K562 (cell line): ENCODE measurements at regions not wholly inside any gene's neighbourhood (a gene's known extent, or its start where the extent isn't known, plus 50 kb on each side); places are given as distances from the start of the nearest gene placed in this dataset.

Experiments used
- ATAC-seq: fragments of 200-7000 bp; cut with Tn5 transposase; 3 replicates; pipeline ENCODE4 v1.9.1; 2020; ENCODE audit warnings: moderate library complexity
- BruUV-seq: library from RNA; stranded (reverse); fragments of 400-500 nt; replicated peaks from 2 replicates; lab custom pipeline; 2021; lab: Mats Ljungman, UMichigan
- CTCF ChIA-PET: fragments of 300-600 bp; formaldehyde crosslinking; extraction: SDS; loops from one replicate; lab custom pipeline; 2021; ENCODE audit warnings: low intra/inter-chr PET ratio; lab: Yijun Ruan, JAX
- POLR2A ChIA-PET: fragments of 300-600, 350-650 bp; sonication (Branson Sonifier 250); formaldehyde crosslinking; extraction: SDS; loops from one replicate; lab custom pipeline; 2021; ENCODE audit warnings: antibody characterized with exemption, inconsistent platforms; lab: Yijun Ruan, JAX
- DNase-seq, 4 experiments: peaks; one replicate each; pipeline versions ENCODE4 v3.0.0 to v3.0.0-alpha.2; 2011 to 2018; ENCODE audit warnings: low spot score in 3 of 4, mixed read lengths in 3 of 4; ENCODE audit errors: extremely low read depth in 1 of 4
- FAIRE-seq: peaks from 2 replicates; lab custom pipeline; 2011; peaks lifted over from hg19 to GRCh38; lab: Jason Lieb, UNC
- H2AFZ ChIP-seq: 2 replicates; pipeline ENCODE4 v1.6.0; 2011; ENCODE audit warnings: low read depth, low read length, control low read depth, inconsistent platforms
- H3K27ac ChIP-seq: fragments of 200-600 bp; 3 replicates; pipeline ENCODE4 v1.8.0; 2011; ENCODE audit warnings: low read depth, mild to moderate bottlenecking, control low read depth, inconsistent platforms, low read length, moderate library complexity, mixed read lengths; ENCODE audit errors: extremely low read depth
- H3K27me3 ChIP-seq, 2 experiments: fragments of 300-600 bp in 1 of 2; 2 replicates in 1 of 2; 3 replicates in 1 of 2; pipeline versions ENCODE4 v1.6.0 to v1.8.0; 2011; ENCODE audit warnings: inconsistent platforms in 2 of 2, low read length in 2 of 2, mild to moderate bottlenecking in 1 of 2, mixed read lengths in 1 of 2, moderate library complexity in 1 of 2; ENCODE audit not compliant: control insufficient read depth in 2 of 2, insufficient read depth in 2 of 2
- H3K36me3 ChIP-seq: fragments of 300-600 bp; 3 replicates; pipeline ENCODE4 v1.8.0; 2011; ENCODE audit warnings: mild to moderate bottlenecking, low read length, inconsistent platforms; ENCODE audit not compliant: control insufficient read depth, insufficient read depth
- H3K4me1 ChIP-seq, 2 experiments: fragments of 200-600 bp in 1 of 2; replicated peaks in 1 of 2; 2 replicates in 1 of 2; 3 replicates in 1 of 2; pipeline versions ENCODE4 v1.5.1 to v1.8.0; 2011; ENCODE audit warnings: inconsistent platforms in 2 of 2, low read length in 2 of 2, mild to moderate bottlenecking in 1 of 2, mixed read lengths in 1 of 2, moderate library complexity in 1 of 2; ENCODE audit not compliant: control insufficient read depth in 2 of 2, insufficient read depth in 2 of 2
- H3K4me2 ChIP-seq: 2 replicates; pipeline ENCODE4 v1.6.1; 2011; ENCODE audit warnings: low read length, control low read depth, inconsistent platforms, mixed read lengths; ENCODE audit not compliant: insufficient read depth
- H3K4me3 ChIP-seq: fragments of 200-600 bp; sonication (generic), shearing (Covaris generic); 2 replicates; pipeline ENCODE4 v1.5.1; 2016; ENCODE audit warnings: control low read depth, inconsistent platforms
- H3K79me2 ChIP-seq: fragments of 200-600 bp; 3 replicates; pipeline ENCODE4 v1.8.0; 2011; ENCODE audit warnings: low read length, inconsistent platforms; ENCODE audit not compliant: control insufficient read depth, insufficient read depth
- H3K9ac ChIP-seq, 2 experiments: 2 replicates each; pipeline versions ENCODE4 v1.6.0 to v1.6.1; 2011; ENCODE audit warnings: low read depth in 2 of 2, low read length in 2 of 2, control low read depth in 1 of 2, inconsistent platforms in 1 of 2, mild to moderate bottlenecking in 1 of 2, mixed read lengths in 1 of 2; ENCODE audit not compliant: insufficient read depth in 1 of 2
- H3K9me1 ChIP-seq: one replicate; pipeline ENCODE4 v1.6.0; 2011; ENCODE audit warnings: inconsistent platforms, mild to moderate bottlenecking, low read length, moderate library complexity; ENCODE audit not compliant: control insufficient read depth, insufficient read depth
- H3K9me3 ChIP-seq: replicated peaks from 2 replicates; pipeline ENCODE4 v1.5.1; 2011; ENCODE audit warnings: low read depth, low read length, inconsistent platforms; ENCODE audit not compliant: control insufficient read depth, insufficient read depth
- H4K20me1 ChIP-seq: replicated peaks from 2 replicates; pipeline ENCODE4 v1.6.1; 2011; ENCODE audit warnings: low read length, inconsistent platforms, mixed read lengths; ENCODE audit not compliant: control insufficient read depth, insufficient read depth
- HMGN3 ChIP-seq: IDR thresholded peaks from 2 replicates; pipeline ENCODE4 v1.6.1; 2011; ENCODE audit warnings: borderline replicate concordance, low read depth, mild to moderate bottlenecking, mixed read lengths, low read length; ENCODE audit not compliant: insufficient read length; ENCODE audit errors: extremely low read depth
- MAX ChIP-seq: sonication (generic); formaldehyde crosslinking; IDR thresholded peaks from 2 replicates; pipeline ENCODE4 v1.9.0; 2022; ENCODE audit warnings: mild to moderate bottlenecking, missing genetic modification reagents
- RBM34 ChIP-seq: fragments of 200-400 bp; formaldehyde crosslinking; IDR thresholded peaks from 2 replicates; pipeline ENCODE4 v1.6.1; 2018; ENCODE audit warnings: low read length, borderline replicate concordance; ENCODE audit not compliant: insufficient read depth
- RHOXF2B ChIP-seq: fragments of 250-450 bp; sonication (Bioruptor Pico); conservative IDR thresholded peaks from 2 replicates; pipeline ENCODE4 v1.5.1; 2021
- RREB1 ChIP-seq: fragments of 250-450 bp; sonication (Bioruptor Pico); IDR thresholded peaks from 2 replicates; pipeline ENCODE4 v1.4.0; 2020
- SAFB2 ChIP-seq: fragments of 200-400 bp; formaldehyde crosslinking; IDR thresholded peaks from 2 replicates; pipeline ENCODE4 v1.6.1; 2018; ENCODE audit warnings: borderline replicate concordance, low read length, low read depth, moderate library complexity; ENCODE audit not compliant: severe bottlenecking
- TCF7L2 ChIP-seq: fragments of 150-350 bp; IDR thresholded peaks from 2 replicates; pipeline ENCODE4 v1.6.1; 2016; ENCODE audit warnings: low read depth, mild to moderate bottlenecking, low read length, moderate library complexity
- U2AF1 ChIP-seq: fragments of 200-400 bp; formaldehyde crosslinking; optimal IDR thresholded peaks from 2 replicates; pipeline ENCODE3; 2017; ENCODE audit warnings: mild to moderate bottlenecking, low read depth, low read length, moderate library complexity
- XRCC5 ChIP-seq: fragments of 200-400 bp; formaldehyde crosslinking; IDR thresholded peaks from 2 replicates; pipeline ENCODE4 v1.6.1; 2017; ENCODE audit warnings: low read depth, mild to moderate bottlenecking, low read length
- ZNF143 ChIP-seq: sonication (generic); formaldehyde crosslinking; IDR thresholded peaks from 2 replicates; pipeline ENCODE4 v1.9.0; 2022; ENCODE audit warnings: mild to moderate bottlenecking, missing genetic modification reagents
- ZNF699 ChIP-seq: fragments of 250-450 bp; sonication (Bioruptor Pico); IDR thresholded peaks from 2 replicates; pipeline ENCODE4 v1.8.0; 2021; ENCODE audit warnings: mild to moderate bottlenecking, moderate library complexity; ENCODE audit not compliant: insufficient replicate concordance
- WGBS: fragments of 100-300 bp; shearing (Covaris generic); methylation state at CpG from one replicate; pipeline ENCODE4 v1.1.6; 2016; ENCODE audit warnings: low coverage, mixed read lengths; ENCODE audit not compliant: insufficient coverage; ENCODE audit errors: missing lambda C conversion rate; 5-methylcytosine and 5-hydroxymethylcytosine counted together
- in situ Hi-C: fragments of 300-500 bp; cut with MboI; formaldehyde crosslinking; loops from 4 replicates; pipeline ENCODE4 v1.15.0; 2018; ENCODE audit warnings: inconsistent platforms, mixed read lengths
- intact Hi-C: fragments of 100-400 bp; cut with micrococcal nuclease; formaldehyde crosslinking; loops from 2 replicates; pipeline ENCODE4 v1.14.2; 2022

- TF ChIP-seq RREB1 (no peak), XRCC5 (no peak)
These were observed 269.8 kb upstream of the AUTS2 start (continued) for GRCh38 chr7:69328516-69328915.

GRCh38 chr7:69334701-69335100, 263.6 kb upstream of the AUTS2 start:
- WGBS = 0% methylated on average over 2 of the region's 3 CpGs
- TF ChIP-seq MAX (CRISPR knock-in tag) (no peak), SAFB2 (no peak), TCF7L2 (no peak), ZNF143 (CRISPR knock-in tag) (no peak), U2AF1 (no peak), HMGN3 (no peak), RHOXF2B (CRISPR knock-in tag) (no peak), RBM34 (no peak), ZNF699 (CRISPR knock-in tag) (no peak)

More at GRCh38 chr7:69334701-69335100, 263.6 kb upstream of the AUTS2 start:
- H3K4me1 ChIP-seq = no peaks in the 10 kb centered on the region
- POLR2A ChIA-PET = interaction anchor here (0.6 to 1.1 kb wide), 3 partner anchors 10 to 1314 kb away, joined by 4 to 5 read pairs (median 4); no protein-coding TSS in a partner anchor
- H3K4me3 ChIP-seq = no peak overlapping the region
- no peak overlapping the region for H2AFZ ChIP-seq
- H3K4me2 ChIP-seq = no peak overlapping the region
- intact Hi-C loops (no loop called here), in situ Hi-C loops (no loop called here)
- DNase-seq (no peak), ATAC-seq (no peak), FAIRE-seq (no peak)
- H3K27ac ChIP-seq = no peak overlapping the region
- H3K9me3 ChIP-seq = no peaks in the 10 kb centered on the region
- no peaks in the 10 kb centered on the region for H3K36me3 ChIP-seq
- CTCF ChIA-PET = no interaction called here
- no peaks in the 10 kb centered on the region for H3K79me2 ChIP-seq
- no peak overlapping the region for H3K9ac ChIP-seq
- no peaks in the 10 kb centered on the region for H3K9me1 ChIP-seq
- peaks cover 0 to 5% of the 10 kb centered on the region in 2 experiments; a peak in 2 of 5 replicates for H3K27me3 ChIP-seq
- no TSS peak for BruUV-seq
- H4K20me1 ChIP-seq = no peaks in the 10 kb centered on the region
